Right ventricle myocardium superior (tissue), 1 donor: ENCODE measurements at regions not wholly inside any gene's neighbourhood (a gene's known extent, or its start where the extent isn't known, plus 50 kb on each side); places are given as distances from the start of the nearest gene placed in this dataset.

Experiments
- ATAC-seq: fragments of 200-7000 bp; cut with Tn5 transposase; one replicate; pipeline ENCODE4 v1.9.1; 2020; ENCODE audit warnings: mild to moderate bottlenecking; ENCODE audit not compliant: poor library complexity
- DNase-seq: peaks from one replicate; pipeline ENCODE4 v3.0.0-alpha.2; 2020
- intact Hi-C: fragments of 100-400 bp; cut with DNase I; formaldehyde crosslinking; loops from one replicate; pipeline ENCODE4 v1.11.2; 2022
- donor health status: DM: no; HTN: yes; CAD: no; lungs with severe emphysema.

- intact Hi-C loops = no loop called here
- ATAC-seq (no peak), DNase-seq (no peak)
These were observed 88.3 kb upstream of the VPREB1 start for GRCh38 chr22:22156348-22156715.

DNA sequence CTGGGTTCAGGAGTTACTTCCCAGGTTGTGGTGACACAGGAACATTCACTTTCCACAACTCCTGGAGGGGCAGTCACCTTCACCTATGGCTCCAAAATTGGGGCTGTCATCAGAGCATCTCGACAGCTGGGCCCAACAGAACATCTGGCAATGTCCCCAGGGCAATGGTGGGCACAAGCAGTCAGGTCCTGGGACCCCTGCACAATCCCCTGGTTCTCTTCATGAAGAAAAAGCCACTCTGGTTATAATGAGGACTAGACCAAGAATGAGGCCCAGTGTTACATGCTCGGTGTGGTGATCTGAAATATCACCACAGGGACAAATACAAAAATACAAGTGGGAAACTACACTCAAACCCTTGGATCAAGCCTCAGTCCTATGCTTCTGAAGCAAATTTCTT lies 89.0 kb upstream of the VPREB1 start:
- no peak for ATAC-seq
- intact Hi-C loops = no loop called here
- no peak for DNase-seq

- intact Hi-C loops = no loop called here
- DNase-seq = no peak
- no peak for ATAC-seq
These were observed 89.4 kb upstream of the VPREB1 start for GRCh38 chr22:22155146-22155545.

- DNase-seq (no peak), ATAC-seq (no peak)
- intact Hi-C loops = no loop called here
These were observed 90.5 kb upstream of the VPREB1 start for GRCh38 chr22:22154040-22154439.

- intact Hi-C loops = no loop called here
- ATAC-seq (no peak), DNase-seq (no peak)
These were observed 93.3 kb upstream of the VPREB1 start for GRCh38 chr22:22151308-22151707.

GRCh38 chr22:22150457-22150856 lies 94.1 kb upstream of the VPREB1 start:
- DNase-seq = no peak
- intact Hi-C loops = no loop called here
- no peak for ATAC-seq

DNA sequence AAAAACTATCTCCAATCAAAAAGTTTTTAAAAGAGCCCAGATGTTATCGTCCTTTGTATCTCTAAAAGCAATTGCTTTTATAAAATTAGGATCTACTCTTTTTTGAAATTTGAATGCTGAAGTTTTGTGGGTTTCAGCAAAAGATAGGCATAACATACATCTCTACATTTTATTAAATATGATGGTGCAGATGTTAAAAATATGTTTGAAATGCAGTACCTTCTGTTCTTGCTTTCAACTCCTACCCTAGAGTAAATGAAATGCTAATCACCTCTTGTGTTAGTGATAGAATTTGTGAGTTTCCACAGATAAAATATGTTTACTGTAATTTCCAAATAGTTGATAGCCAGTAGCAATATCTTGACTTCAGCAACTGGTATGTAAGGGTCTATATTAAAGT lies 95.7 kb upstream of the VPREB1 start:
- intact Hi-C loops = no loop called here
- ATAC-seq (no peak), DNase-seq (no peak)

DNA sequence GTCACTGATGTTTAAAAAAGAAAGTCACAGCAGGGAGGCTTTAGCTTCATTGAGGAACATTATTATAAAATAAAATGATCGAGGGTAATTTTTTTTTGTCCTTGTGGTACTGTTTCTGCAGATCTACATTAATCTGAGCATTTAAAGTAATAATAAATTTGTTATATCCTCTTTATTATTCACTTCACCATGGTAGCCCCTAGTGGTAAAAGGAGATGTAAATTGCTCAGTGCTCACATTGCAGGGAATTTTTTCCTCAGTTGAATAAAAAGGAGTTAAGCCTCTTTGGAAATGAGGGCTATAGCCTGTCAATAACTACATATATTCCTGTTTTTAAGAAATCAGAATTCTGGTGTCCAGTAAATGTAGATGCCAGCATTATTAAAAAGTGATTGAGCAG lies 99.7 kb upstream of the VPREB1 start:
- ATAC-seq (no peak), DNase-seq (no peak)
- intact Hi-C loops = no loop called here

DNA sequence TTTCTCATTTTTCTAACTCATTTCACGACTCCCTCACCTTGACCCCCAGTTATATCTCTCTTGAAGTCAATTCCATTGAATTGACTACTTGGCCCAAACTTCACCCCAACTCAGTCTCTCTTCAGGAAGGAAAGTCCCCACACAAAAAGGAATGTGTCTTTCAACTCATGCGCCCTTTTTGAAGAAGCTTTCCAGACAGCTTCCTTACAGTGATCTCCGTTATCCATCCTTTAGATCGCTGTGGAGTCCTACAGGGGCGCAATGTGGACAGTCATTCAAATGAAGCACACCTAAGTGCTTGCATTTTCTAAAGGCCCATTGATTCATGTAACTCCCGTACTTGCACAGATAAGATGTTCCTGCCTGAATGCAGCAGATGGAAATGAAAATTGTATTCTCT lies 101.1 kb upstream of the VPREB1 start:
- DNase-seq = no peak
- intact Hi-C loops = no loop called here
- ATAC-seq = no peak

GRCh38 chr22:22142661-22143060 lies 101.9 kb upstream of the VPREB1 start:
- intact Hi-C loops = no loop called here
- ATAC-seq (no peak), DNase-seq (no peak)

GRCh38 chr22:22141771-22142591 lies 102.6 kb upstream of the VPREB1 start:
- intact Hi-C loops = no loop called here
- DNase-seq (no peak), ATAC-seq (no peak)

DNA sequence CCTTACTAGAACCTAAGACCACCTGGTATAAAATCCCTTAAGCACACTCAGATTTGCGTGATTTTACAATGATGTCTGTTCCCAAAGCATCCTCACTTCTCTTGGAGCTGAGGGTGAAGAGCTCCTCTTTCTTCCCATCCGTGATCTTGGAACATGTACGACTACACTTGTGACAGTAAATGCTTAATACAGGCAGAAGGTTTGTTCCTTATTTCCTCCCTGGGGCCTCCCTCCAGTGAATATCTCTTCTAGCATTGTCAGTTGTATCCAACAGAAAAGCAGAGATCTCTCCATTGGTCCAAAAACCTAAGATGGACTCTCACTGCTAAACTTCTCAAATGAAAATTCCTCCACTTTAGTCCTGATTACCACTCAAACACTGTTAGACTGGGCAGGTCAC lies 103.6 kb upstream of the VPREB1 start:
- DNase-seq (no peak), ATAC-seq (no peak)
- intact Hi-C loops = no loop called here

DNA sequence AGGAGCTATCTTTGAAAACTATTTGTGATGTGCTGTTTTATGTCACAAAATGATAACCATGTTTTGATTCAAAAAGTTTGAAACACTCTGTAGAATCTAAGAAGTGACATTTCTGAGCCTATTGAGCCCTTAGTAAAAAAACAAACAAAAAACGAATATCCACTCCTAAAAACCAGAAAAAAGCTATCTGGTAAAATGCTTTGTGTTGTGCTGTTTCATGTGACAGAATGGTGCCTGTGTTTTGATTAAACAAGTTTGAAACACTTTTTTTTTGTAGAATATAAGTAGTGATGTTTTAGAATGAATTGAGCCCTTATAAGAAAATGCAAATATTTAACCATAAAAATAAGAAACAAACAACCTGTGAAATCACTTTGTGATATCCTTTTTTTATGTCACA lies 105.2 kb upstream of the VPREB1 start:
- ATAC-seq (no peak), DNase-seq (no peak)
- intact Hi-C loops = no loop called here

DNA sequence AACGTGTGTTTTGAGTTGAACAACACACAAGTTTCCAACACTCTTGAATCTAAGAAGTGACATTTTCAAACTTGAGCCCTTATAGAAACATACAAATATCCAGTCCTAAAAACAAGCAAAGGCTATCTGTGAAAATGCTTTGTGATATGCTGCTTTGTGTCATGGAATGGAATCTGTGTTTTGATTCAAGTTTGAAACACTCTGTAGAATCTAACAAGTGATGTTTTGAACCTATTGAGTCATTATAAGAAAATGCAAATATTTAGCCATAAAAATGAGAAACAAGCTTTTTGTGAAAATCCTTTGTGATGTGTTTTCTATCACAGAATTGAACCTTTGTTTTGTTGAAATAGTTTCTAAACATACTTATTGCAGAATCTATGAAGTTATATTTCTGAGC lies 105.7 kb upstream of the VPREB1 start:
- intact Hi-C loops = no loop called here
- ATAC-seq (no peak), DNase-seq (no peak)

GRCh38 chr22:22137891-22138290 lies 106.7 kb upstream of the VPREB1 start:
- intact Hi-C loops = no loop called here
- DNase-seq (no peak), ATAC-seq (no peak)

DNA sequence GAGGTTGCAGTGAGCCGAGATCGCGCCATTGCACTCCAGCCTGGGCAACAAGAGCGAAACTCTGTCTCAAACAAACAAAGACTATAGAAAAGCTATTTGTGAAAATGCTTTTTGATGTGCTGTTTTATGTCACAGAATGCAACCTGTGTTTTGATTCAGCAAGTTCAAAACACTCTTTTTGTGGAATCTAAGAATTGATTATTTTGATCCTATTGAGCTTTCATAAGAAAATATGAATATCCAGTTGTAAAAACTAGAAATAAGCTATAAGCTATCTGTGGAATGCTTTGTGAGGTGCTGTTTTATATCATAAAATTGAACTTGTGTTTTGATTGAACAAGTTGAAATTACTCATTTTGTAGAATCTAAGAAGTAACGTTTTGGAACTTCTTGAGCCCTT lies 110.7 kb upstream of the VPREB1 start:
- no peak for DNase-seq
- ATAC-seq = no peak
- intact Hi-C loops = no loop called here

- ATAC-seq (no peak), DNase-seq (no peak)
- intact Hi-C loops = no loop called here
These were observed 113.5 kb upstream of the VPREB1 start for GRCh38 chr22:22130953-22131608.

GRCh38 chr22:22129387-22129786 lies 115.2 kb upstream of the VPREB1 start:
- no peak for DNase-seq
- intact Hi-C loops = no loop called here
- no peak for ATAC-seq

DNA sequence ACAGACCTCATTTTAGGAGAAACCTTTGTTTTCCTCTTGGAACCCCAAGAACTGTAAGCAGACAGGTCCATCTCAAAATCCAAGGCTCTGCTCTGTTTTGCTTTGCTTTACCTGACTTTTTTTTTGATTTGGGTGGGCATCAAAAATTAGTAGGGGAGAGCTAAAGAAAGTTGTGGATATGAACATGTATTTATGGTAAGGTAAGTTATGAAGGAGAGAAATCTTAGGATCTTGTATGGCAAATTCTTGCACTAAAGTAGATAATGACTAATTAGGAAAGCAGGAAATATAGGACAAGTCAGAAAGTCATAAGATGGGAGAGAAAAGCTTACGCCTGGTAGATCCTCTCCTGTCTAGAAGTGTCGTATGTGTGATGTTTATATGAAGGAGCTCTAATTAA lies 116.1 kb upstream of the VPREB1 start:
- intact Hi-C loops = no loop called here
- no peak for ATAC-seq
- DNase-seq = no peak

DNA sequence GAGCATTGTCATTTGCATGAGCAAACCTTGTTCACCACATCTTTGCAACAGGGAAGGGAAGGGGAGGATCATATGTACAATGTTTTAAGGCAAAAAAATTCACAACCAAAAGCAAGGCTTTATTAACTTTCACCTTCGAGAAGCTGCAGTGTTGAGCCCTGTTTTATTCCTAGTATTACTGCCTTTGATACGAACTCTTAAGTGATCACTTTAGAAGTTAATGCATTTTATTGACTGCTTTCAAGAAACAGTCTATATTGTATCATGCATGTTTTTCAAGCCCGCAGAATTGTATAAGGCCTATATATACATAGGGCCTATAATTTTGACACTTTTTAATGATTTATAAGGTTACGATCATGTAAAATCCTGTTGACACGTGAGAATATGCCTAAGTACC lies 117.5 kb upstream of the VPREB1 start:
- intact Hi-C loops = no loop called here
- no peak for ATAC-seq
- DNase-seq = no peak
